A549 (cell line): ENCODE measurements at regions not wholly inside any gene's neighbourhood (a gene's known extent, or its start where the extent isn't known, plus 50 kb on each side); places are given as distances from the start of the nearest gene placed in this dataset.

Experiments
- ATAC-seq, 2 experiments: fragments of 200-7000 bp in 1 of 2; fragments of >200 bp in 1 of 2; cut with Nextera tagmentation in 1 of 2; cut with Tn5 transposase in 1 of 2; 3 replicates each; pipeline versions ENCODE4 v1.8.0 to v1.9.1; 2018 to 2020; ENCODE audit warnings: mild to moderate bottlenecking in 1 of 2, moderate library complexity in 1 of 2
- CTCF ChIA-PET: fragments of 300-600 bp; sonication (Branson Sonifier 250); formaldehyde crosslinking; extraction: SDS; loops from one replicate; lab custom pipeline; 2021; ENCODE audit warnings: antibody characterized with exemption, inconsistent platforms; lab: Yijun Ruan, JAX
- POLR2A ChIA-PET: fragments of 350-600 bp; formaldehyde crosslinking; extraction: SDS; loops from one replicate; lab custom pipeline; 2021; ENCODE audit warnings: antibody characterized with exemption, inconsistent platforms; lab: Yijun Ruan, JAX
- DNase-seq, 2 experiments: peaks; one replicate each; pipeline versions ENCODE4 v3.0.0 to v3.0.0-alpha.2; 2011 to 2016; ENCODE audit warnings: low read depth in 1 of 2, low spot score in 1 of 2
- FAIRE-seq: peaks from 2 replicates; lab custom pipeline; 2011; peaks lifted over from hg19 to GRCh38; lab: Jason Lieb, UNC
- H3K27ac ChIP-seq, 2 experiments: fragments of >200 bp; sonication (Bioruptor Twin); formaldehyde crosslinking; 3 replicates each; pipeline ENCODE4 v1.5.1; 2016 to 2017
- H3K4me1 ChIP-seq: fragments of >200 bp; sonication (Bioruptor Twin); formaldehyde crosslinking; 3 replicates; pipeline ENCODE4 v1.6.1; 2016
- H3K4me2 ChIP-seq: fragments of >200 bp; sonication (Bioruptor Twin); formaldehyde crosslinking; 3 replicates; pipeline ENCODE4 v1.6.1; 2016
- H3K4me3 ChIP-seq: fragments of >200 bp; sonication (Bioruptor Twin); formaldehyde crosslinking; 3 replicates; pipeline ENCODE4 v1.5.1; 2016
- H3K9me3 ChIP-seq: fragments of >200 bp; sonication (Bioruptor Twin); formaldehyde crosslinking; 3 replicates; pipeline ENCODE4 v1.6.1; 2016
- ATOH8 ChIP-seq: fragments of 250-450 bp; sonication (Bioruptor Pico); IDR thresholded peaks from 2 replicates; pipeline ENCODE4 v1.5.0; 2020; ENCODE audit warnings: low read depth, mild to moderate bottlenecking, moderate library complexity
- BCL3 ChIP-seq: fragments of >200 bp; sonication (Bioruptor Twin); formaldehyde crosslinking; IDR thresholded peaks from 3 replicates; pipeline ENCODE4 v1.6.1; 2016
- BHLHE40 ChIP-seq: IDR thresholded peaks from 2 replicates; pipeline ENCODE4 v1.6.1; 2012; ENCODE audit warnings: low read depth, low read length, inconsistent platforms
- CHD2 ChIP-seq: fragments of 150-350 bp; IDR thresholded peaks from 2 replicates; pipeline ENCODE4 v1.6.1; 2014; ENCODE audit warnings: low read length; ENCODE audit not compliant: partially characterized antibody
- EHF ChIP-seq: fragments of 250-450 bp; sonication (Bioruptor Pico); IDR thresholded peaks from 2 replicates; pipeline ENCODE4 v1.5.0; 2020; ENCODE audit warnings: mild to moderate bottlenecking
- EHMT2 ChIP-seq: fragments of 200-600 bp; sonication (generic); IDR thresholded peaks from 2 replicates; pipeline ENCODE4 v1.6.1; 2016; ENCODE audit warnings: antibody characterized with exemption, low read depth, mild to moderate bottlenecking, moderate library complexity
- ESRRA ChIP-seq: fragments of 150-350 bp; IDR thresholded peaks from 2 replicates; pipeline ENCODE4 v1.6.1; 2014; ENCODE audit warnings: mild to moderate bottlenecking, low read length, borderline replicate concordance
- FOSB ChIP-seq: fragments of 250-450 bp; sonication (Bioruptor Pico); IDR thresholded peaks from 2 replicates; pipeline ENCODE4 v1.5.0; 2020; ENCODE audit warnings: mild to moderate bottlenecking, moderate library complexity
- HEYL ChIP-seq: fragments of 250-450 bp; sonication (Bioruptor Pico); IDR thresholded peaks from 2 replicates; pipeline ENCODE4 v1.8.0; 2021; ENCODE audit warnings: mild to moderate bottlenecking, moderate library complexity
- HOXA7 ChIP-seq: fragments of 250-450 bp; sonication (Bioruptor Pico); IDR thresholded peaks from 2 replicates; pipeline ENCODE4 v1.5.0; 2020; ENCODE audit warnings: mild to moderate bottlenecking, moderate library complexity
- HOXB13 ChIP-seq: fragments of 250-450 bp; sonication (Bioruptor Pico); IDR thresholded peaks from 2 replicates; pipeline ENCODE4 v1.5.0; 2020; ENCODE audit warnings: low read depth, mild to moderate bottlenecking, moderate library complexity
- JUN ChIP-seq, 2 experiments: fragments of >200 bp; sonication (Bioruptor Twin); formaldehyde crosslinking; IDR thresholded peaks; 2 replicates in 1 of 2; 3 replicates in 1 of 2; pipeline ENCODE4 v1.6.1; 2016 to 2017
- JUNB ChIP-seq: fragments of >200 bp; sonication (Bioruptor Twin); formaldehyde crosslinking; IDR thresholded peaks from 2 replicates; pipeline ENCODE4 v1.6.1; 2016
- KDM5A ChIP-seq: fragments of 200-600 bp; sonication (generic); IDR thresholded peaks from 2 replicates; pipeline ENCODE4 v1.6.1; 2016; ENCODE audit warnings: antibody characterized with exemption, mild to moderate bottlenecking
- MAFK ChIP-seq: fragments of 450-650 bp; IDR thresholded peaks from 2 replicates; pipeline ENCODE4 v1.6.1; 2014; ENCODE audit not compliant: partially characterized antibody
- MYC ChIP-seq: IDR thresholded peaks from 2 replicates; pipeline ENCODE4 v1.6.1; 2012; ENCODE audit warnings: mild to moderate bottlenecking, inconsistent platforms, low read length, improper control_type of control experiment, borderline replicate concordance
- NFE2L2 ChIP-seq: fragments of 150-350 bp; conservative IDR thresholded peaks from 2 replicates; pipeline ENCODE4 v1.6.1; 2014; ENCODE audit warnings: low read length
- PBX3 ChIP-seq: IDR thresholded peaks from 2 replicates; pipeline ENCODE4 v1.6.1; 2012
- PHF8 ChIP-seq: fragments of 200-600 bp; sonication (generic); IDR thresholded peaks from 2 replicates; pipeline ENCODE4 v1.6.1; 2016; ENCODE audit warnings: low read depth, mild to moderate bottlenecking, antibody characterized with exemption, moderate library complexity, borderline replicate concordance
- POLR2A ChIP-seq: IDR thresholded peaks from 2 replicates; pipeline ENCODE4 v1.6.1; 2012; ENCODE audit warnings: mild to moderate bottlenecking, low read length
- RNF2 ChIP-seq: fragments of 200-600 bp; sonication (generic); IDR thresholded peaks from 2 replicates; pipeline ENCODE4 v1.6.1; 2016; ENCODE audit warnings: low read depth, mild to moderate bottlenecking, antibody characterized with exemption, moderate library complexity, borderline replicate concordance
- SMC3 ChIP-seq: fragments of >200 bp; sonication (Bioruptor Twin); formaldehyde crosslinking; IDR thresholded peaks from 3 replicates; pipeline ENCODE4 v1.6.1; 2018; ENCODE audit warnings: inconsistent platforms
- USF2 ChIP-seq: fragments of 450-650 bp; IDR thresholded peaks from 2 replicates; pipeline ENCODE4 v1.6.1; 2014; ENCODE audit warnings: antibody characterized with exemption
- ZC3H11A ChIP-seq: fragments of 450-650 bp; IDR thresholded peaks from 2 replicates; pipeline ENCODE4 v1.6.1; 2014; ENCODE audit warnings: antibody characterized with exemption, mild to moderate bottlenecking
- ZNF302 ChIP-seq: fragments of 250-450 bp; sonication (Bioruptor Pico); IDR thresholded peaks from 2 replicates; pipeline ENCODE4 v1.9.0; 2021; ENCODE audit warnings: inconsistent platforms, mild to moderate bottlenecking, moderate library complexity
- WGBS: methylation state at CpG from one replicate; pipeline ENCODE4 v1.1.6; 2017; ENCODE audit errors: missing lambda C conversion rate; 5-methylcytosine and 5-hydroxymethylcytosine counted together
- TF ChIP-seq, protein P1 (sequence below): fragments of 250-450 bp; sonication (Bioruptor Pico); IDR thresholded peaks from 2 replicates; pipeline ENCODE4 v1.5.0; 2021; ENCODE audit warnings: mild to moderate bottlenecking, moderate library complexity, borderline replicate concordance

GRCh38 chr14:89743828-89744227 is 210.7 kb downstream of the EFCAB11 start:
- Histone ChIP-seq H3K4me3 (no peak overlapping the region), H3K4me1 (no peaks in the 10 kb centered on the region), H3K4me2 (no peak overlapping the region), H3K9me3 (no peaks in the 10 kb centered on the region; the same call in 2 of the 3 replicates), H3K27ac (no peak overlapping the region)
- FAIRE-seq = no peak
- no peak for DNase-seq
- ChIA-PET CTCF (interaction anchor here (1.3 kb wide), 1 partner anchor 15 kb away, joined by 3 read pairs; no protein-coding TSS in a partner anchor), POLR2A (no interaction called here)
- TF ChIP-seq NFE2L2 (no peak), HEYL (no peak), JUN (IDR thresholded peaks at IDR 0.05) (no peak), USF2 (no peak), PBX3 (no peak), HOXB13 (CRISPR knock-in tag) (no peak), MYC (no peak), KDM5A (no peak), POLR2A (no peak)
- no peak for ATAC-seq
- WGBS = 26% methylated on average over 6 of the region's 6 CpGs

DNA sequence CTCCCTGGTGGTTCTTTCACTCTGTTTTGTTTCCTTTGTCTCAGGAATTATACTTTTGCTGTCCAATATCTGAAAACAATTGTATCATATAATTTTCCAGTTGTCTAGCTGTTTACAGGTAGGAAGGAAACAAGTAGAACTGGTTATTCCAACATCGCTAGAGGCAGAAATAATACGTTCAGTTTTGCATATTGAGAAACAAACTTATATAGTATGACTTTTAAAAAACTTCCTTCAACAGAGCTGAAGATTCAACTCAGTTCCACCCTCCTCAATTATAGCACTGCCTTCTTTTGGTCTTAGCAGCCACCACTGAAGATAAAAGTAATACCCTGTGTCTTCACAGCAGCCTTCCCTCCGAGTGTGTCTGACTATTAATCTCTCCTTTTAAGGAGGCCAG is 214.3 kb downstream of the EFCAB11 start:
- no peak overlapping the region for H3K4me3 ChIP-seq
- H3K27ac ChIP-seq = no peak overlapping the region
- TF ChIP-seq MYC = no peak
- no peak for TF ChIP-seq BHLHE40
- no peak for TF ChIP-seq HOXA7 (CRISPR knock-in tag)
- TF ChIP-seq EHMT2 = no peak
- TF ChIP-seq ATOH8 = no peak
- TF ChIP-seq EHF (CRISPR knock-in tag) = no peak
- no peak for TF ChIP-seq KDM5A
- no peak for TF ChIP-seq MAFK
- TF ChIP-seq SMC3 = no peak
- no peak for TF ChIP-seq RNF2
- no peak for TF ChIP-seq BCL3
- no peak for TF ChIP-seq ZNF302 (CRISPR knock-in tag)
- TF ChIP-seq JUNB = no peak
- no peak for TF ChIP-seq FOSB (CRISPR knock-in tag)
- no peak for TF ChIP-seq PHF8
- TF ChIP-seq JUN (IDR thresholded peaks at IDR 0.05) = no peak
- CTCF ChIA-PET = interaction anchor here (1.1 kb wide), 1 partner anchor 12 kb away, joined by 3 read pairs; no protein-coding TSS in a partner anchor
- 54% methylated on average over 3 of the region's 3 CpGs for WGBS
- DNase-seq = no peak
- no peaks in the 10 kb centered on the region; the same call in 2 of the 3 replicates for H3K9me3 ChIP-seq
- H3K4me1 ChIP-seq = no peaks in the 10 kb centered on the region
- no peak for ATAC-seq
- POLR2A ChIA-PET = no interaction called here
- H3K4me2 ChIP-seq = no peak overlapping the region
- FAIRE-seq = no peak

DNA sequence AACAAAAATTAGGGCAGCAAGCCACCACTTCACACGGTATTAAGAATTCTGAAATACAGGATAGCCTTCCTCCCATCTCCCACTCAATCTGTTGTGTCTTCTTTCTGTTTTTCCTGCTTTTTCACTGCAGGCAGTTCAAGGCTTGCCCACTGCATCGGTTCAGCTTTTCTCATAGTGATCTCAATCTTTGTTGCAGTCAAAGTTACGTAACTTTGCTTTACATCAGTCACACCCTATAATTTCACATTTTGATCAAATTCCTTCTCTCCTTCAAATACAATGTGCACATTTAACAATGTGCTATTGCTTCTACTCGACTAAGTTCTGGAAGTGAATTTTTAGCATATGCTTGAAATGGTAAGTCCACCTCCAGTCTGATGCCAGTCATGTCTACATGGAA is 217.6 kb downstream of the EFCAB11 start:
- Histone ChIP-seq H3K4me3 (no peak overlapping the region), H3K4me1 (no peaks in the 10 kb centered on the region), H3K27ac (no peak overlapping the region)
- FAIRE-seq (no peak), ATAC-seq (no peak), DNase-seq (no peak)
- CTCF ChIA-PET = no interaction called here
- POLR2A ChIA-PET = no interaction called here
- TF ChIP-seq ZC3H11A = no peak
- no peak for TF ChIP-seq ESRRA
- TF ChIP-seq, protein P1, sequence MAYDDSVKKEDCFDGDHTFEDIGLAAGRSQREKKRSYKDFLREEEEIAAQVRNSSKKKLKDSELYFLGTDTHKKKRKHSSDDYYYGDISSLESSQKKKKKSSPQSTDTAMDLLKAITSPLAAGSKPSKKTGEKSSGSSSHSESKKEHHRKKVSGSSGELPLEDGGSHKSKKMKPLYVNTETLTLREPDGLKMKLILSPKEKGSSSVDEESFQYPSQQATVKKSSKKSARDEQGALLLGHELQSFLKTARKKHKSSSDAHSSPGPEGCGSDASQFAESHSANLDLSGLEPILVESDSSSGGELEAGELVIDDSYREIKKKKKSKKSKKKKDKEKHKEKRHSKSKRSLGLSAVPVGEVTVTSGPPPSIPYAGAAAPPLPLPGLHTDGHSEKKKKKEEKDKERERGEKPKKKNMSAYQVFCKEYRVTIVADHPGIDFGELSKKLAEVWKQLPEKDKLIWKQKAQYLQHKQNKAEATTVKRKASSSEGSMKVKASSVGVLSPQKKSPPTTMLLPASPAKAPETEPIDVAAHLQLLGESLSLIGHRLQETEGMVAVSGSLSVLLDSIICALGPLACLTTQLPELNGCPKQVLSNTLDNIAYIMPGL (CRISPR knock-in tag) = no peak
- no peak for TF ChIP-seq CHD2
- TF ChIP-seq, all 56 proteins: peak for 0
- WGBS = 40% methylated on average over 4 of the region's 4 CpGs
- H3K4me2 ChIP-seq = no peak overlapping the region; the same call in 2 of the 3 replicates
- peaks cover 2% of the 10 kb centered on the region; the same call in 1 of the 3 replicates for H3K9me3 ChIP-seq
